PC-3 (cell line): ENCODE measurements at regions not wholly inside any gene's neighbourhood (a gene's known extent, or its start where the extent isn't known, plus 50 kb on each side); places are given as distances from the start of the nearest gene placed in this dataset.

Experiments
- ATAC-seq: fragments of 200-7000 bp; cut with Tn5 transposase; 2 replicates; pipeline ENCODE4 v1.9.1; 2020; ENCODE audit warnings: mild to moderate bottlenecking, moderate library complexity
- BruUV-seq: library from RNA; stranded (reverse); fragments of 400-500 nt; replicated peaks from 2 replicates; lab custom pipeline; 2021; lab: Mats Ljungman, UMichigan
- CTCF ChIA-PET: fragments of 300-600 bp; sonication (Branson Sonifier 250); formaldehyde crosslinking; loops from one replicate; lab custom pipeline; 2022; ENCODE audit warnings: antibody characterized with exemption; lab: Charles Lee
- POLR2A ChIA-PET: fragments of 300-600 bp; sonication (Branson Sonifier 250); formaldehyde crosslinking; loops from one replicate; lab custom pipeline; 2022; ENCODE audit warnings: antibody characterized with exemption; ENCODE audit not compliant: unreplicated experiment; lab: Charles Lee
- DNase-seq: peaks from one replicate; pipeline ENCODE4 v3.0.0-alpha.2; 2015
- H2AFZ ChIP-seq: fragments of 300-600 bp; sonication (generic); 2 replicates; pipeline ENCODE4 v1.6.0; 2016; ENCODE audit warnings: antibody characterized with exemption, low read length
- H3F3A ChIP-seq: fragments of 300-600 bp; sonication (generic); one replicate; pipeline ENCODE4 v1.6.0; 2017; ENCODE audit warnings: antibody characterized with exemption, low read length, control low read depth, mild to moderate bottlenecking; ENCODE audit not compliant: unreplicated experiment
- H3K27ac ChIP-seq: fragments of 300-600 bp; sonication (generic); 2 replicates; pipeline ENCODE4 v1.5.1; 2016; ENCODE audit warnings: mild to moderate bottlenecking, low read length
- H3K27me3 ChIP-seq: fragments of 300-600 bp; sonication (generic); 2 replicates; pipeline ENCODE4 v1.6.1; 2016; ENCODE audit warnings: low read length, mixed read lengths
- H3K36me3 ChIP-seq: fragments of 300-600 bp; sonication (generic); 2 replicates; pipeline ENCODE4 v1.6.1; 2016; ENCODE audit warnings: low read depth, mixed run types, low read length, mixed read lengths
- H3K4me1 ChIP-seq: fragments of 300-600 bp; sonication (generic); 2 replicates; pipeline ENCODE4 v1.5.1; 2016; ENCODE audit warnings: low read length; ENCODE audit not compliant: insufficient read depth
- H3K4me2 ChIP-seq: fragments of 300-600 bp; sonication (generic); 2 replicates; pipeline ENCODE4 v1.6.0; 2016; ENCODE audit warnings: low read length
- H3K4me3 ChIP-seq: fragments of 300-600 bp; sonication (generic); 2 replicates; pipeline ENCODE4 v1.5.1; 2016; ENCODE audit warnings: mild to moderate bottlenecking, low read length, mixed read lengths
- H3K79me2 ChIP-seq: fragments of 300-600 bp; sonication (generic); 2 replicates; pipeline ENCODE4 v1.6.1; 2017; ENCODE audit warnings: low read length, mixed read lengths
- H3K9ac ChIP-seq: fragments of 300-600 bp; sonication (generic); 2 replicates; pipeline ENCODE4 v1.6.0; 2016; ENCODE audit warnings: mild to moderate bottlenecking, low read length
- H3K9me2 ChIP-seq: fragments of 300-600 bp; sonication (generic); replicated peaks from 2 replicates; pipeline ENCODE4 v1.6.1; 2016; ENCODE audit warnings: mixed run types, low read length, mixed read lengths
- H3K9me3 ChIP-seq: fragments of 300-600 bp; sonication (generic); 2 replicates; pipeline ENCODE4 v1.6.1; 2016; ENCODE audit warnings: low read length, mixed read lengths
- H4K20me1 ChIP-seq: fragments of 300-600 bp; sonication (generic); 2 replicates; pipeline ENCODE4 v1.6.1; 2016; ENCODE audit warnings: low read length, mixed read lengths
- CTCF ChIP-seq: fragments of 300-600 bp; sonication (generic); conservative IDR thresholded peaks from 2 replicates; pipeline ENCODE4 v1.5.1; 2017; ENCODE audit warnings: antibody characterized with exemption, low read depth, mild to moderate bottlenecking, low read length
- EZH2 ChIP-seq: fragments of 300-600 bp; sonication (generic); IDR thresholded peaks from one replicate; pipeline ENCODE4 v1.6.1; 2017; ENCODE audit warnings: antibody characterized with exemption, mild to moderate bottlenecking, low read length; ENCODE audit not compliant: unreplicated experiment
- EZH2phosphoT487 ChIP-seq: fragments of 300-600 bp; sonication (generic); IDR thresholded peaks from 2 replicates; pipeline ENCODE4 v1.6.1; 2018; ENCODE audit warnings: mild to moderate bottlenecking, antibody characterized with exemption, low read length, borderline replicate concordance
- intact Hi-C: fragments of 100-400 bp; cut with micrococcal nuclease; formaldehyde crosslinking; loops from 2 replicates; pipeline ENCODE4 v1.9.0; 2023

- intact Hi-C loops, result no loop called here
- peaks cover 14% of the 10 kb centered on the region for H3K27me3 ChIP-seq
- no peaks in the 10 kb centered on the region for H3K9me3 ChIP-seq
- H4K20me1 ChIP-seq, result no peaks in the 10 kb centered on the region
- no peaks in the 10 kb centered on the region for H3K4me1 ChIP-seq
- H3K9me2 ChIP-seq, result no peaks in the 10 kb centered on the region
- no peaks in the 10 kb centered on the region for H3K79me2 ChIP-seq
- no peak overlapping the region for H3K4me3 ChIP-seq
- TF ChIP-seq EZH2phosphoT487 (no peak), EZH2 (no peak), CTCF (no peak)
- H3K4me2 ChIP-seq, result no peak overlapping the region
- ChIA-PET CTCF (no interaction called here), POLR2A (no interaction called here)
- no peak overlapping the region for H3K27ac ChIP-seq
- H3K9ac ChIP-seq, result no peak overlapping the region
- ATAC-seq (no peak), DNase-seq (no peak)
- H3K36me3 ChIP-seq, result no peaks in the 10 kb centered on the region
- no peaks in the 10 kb centered on the region for H3F3A ChIP-seq
- no TSS peak for BruUV-seq
- H2AFZ ChIP-seq, result no peak overlapping the region
These were observed 95.4 kb upstream of the AGBL1 start for GRCh38 chr15:85984241-85984640.

- no peaks in the 10 kb centered on the region for H3K9me3 ChIP-seq
- ChIA-PET POLR2A (no interaction called here), CTCF (no interaction called here)
- DNase-seq, result no peak
- H3K27me3 ChIP-seq, result peaks cover 5% of the 10 kb centered on the region; the same call in 1 of the 2 replicates
- intact Hi-C loops, result no loop called here
- no peak overlapping the region for H3K27ac ChIP-seq
- H3K9ac ChIP-seq, result no peak overlapping the region
- no peak for ATAC-seq
- no peak overlapping the region for H2AFZ ChIP-seq
- no peak overlapping the region for H3K4me2 ChIP-seq
- TF ChIP-seq EZH2phosphoT487 (no peak), EZH2 (no peak), CTCF (no peak)
- no peak overlapping the region for H3K4me3 ChIP-seq
- no peaks in the 10 kb centered on the region for H3K4me1 ChIP-seq
- H3K36me3 ChIP-seq, result no peaks in the 10 kb centered on the region
- H3K9me2 ChIP-seq, result no peaks in the 10 kb centered on the region
- BruUV-seq, result no TSS peak
- H3K79me2 ChIP-seq, result no peaks in the 10 kb centered on the region
- H4K20me1 ChIP-seq, result no peaks in the 10 kb centered on the region
- H3F3A ChIP-seq, result no peaks in the 10 kb centered on the region
These were observed 93.6 kb upstream of the AGBL1 start for GRCh38 chr15:85986116-85986515.

- intact Hi-C loops, result no loop called here
- Histone ChIP-seq H3K79me2 (no peaks in the 10 kb centered on the region), H3K36me3 (no peaks in the 10 kb centered on the region), H4K20me1 (no peaks in the 10 kb centered on the region), H3K4me3 (no peak overlapping the region), H3K27ac (no peak overlapping the region), H3K4me1 (no peaks in the 10 kb centered on the region), H3K9ac (no peak overlapping the region), H3K27me3 (peaks cover 5% of the 10 kb centered on the region; the same call in 1 of the 2 replicates), H3K4me2 (no peak overlapping the region), H3K9me3 (no peaks in the 10 kb centered on the region), H3F3A (no peaks in the 10 kb centered on the region), H3K9me2 (no peaks in the 10 kb centered on the region), H2AFZ (no peak overlapping the region)
- ChIA-PET CTCF (no interaction called here), POLR2A (no interaction called here)
- no peak for TF ChIP-seq EZH2phosphoT487
- no peak for TF ChIP-seq EZH2
- no peak for TF ChIP-seq CTCF
- ATAC-seq (no peak), DNase-seq (no peak)
- no TSS peak for BruUV-seq
These were observed 92.9 kb upstream of the AGBL1 start for GRCh38 chr15:85986741-85987140.
